ENCODE measurements at regions not wholly inside any gene's neighbourhood (a gene's known extent, or its start where the extent isn't known, plus 50 kb on each side); places are given as distances from the start of the nearest gene placed in this dataset.
A peak's percentile ranks its signal among the peaks of the same experiment; 100 is the strongest.

DNA sequence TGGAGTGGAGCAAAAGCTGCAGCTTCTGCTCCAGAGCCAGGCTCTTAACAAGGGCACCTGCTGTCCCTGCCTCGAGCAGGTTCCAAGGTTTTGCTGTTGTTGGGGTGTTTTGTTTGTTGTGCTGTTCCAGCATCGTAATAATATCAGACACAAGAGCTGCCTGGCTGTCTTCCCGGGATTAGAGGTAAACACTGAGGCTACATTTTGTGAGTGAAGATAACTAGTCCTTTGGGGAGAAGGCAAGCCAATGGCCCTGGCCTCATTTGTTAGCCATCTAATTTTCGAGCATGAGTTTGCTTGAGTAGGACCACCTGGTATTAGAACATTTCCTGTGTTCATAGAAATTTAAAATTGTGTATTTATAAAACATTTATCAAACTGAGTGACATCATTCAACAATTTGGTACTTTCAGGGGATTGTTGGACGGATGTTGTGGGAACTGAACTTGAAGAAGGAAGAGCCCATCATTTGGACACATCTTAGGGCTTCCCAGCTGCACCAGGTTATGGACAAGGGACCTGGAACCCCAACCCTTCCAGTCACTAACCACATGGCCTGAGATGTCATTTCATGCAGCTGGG lies 555.0 kb downstream of the TNS3 start:
- no peak for FAIRE-seq
- no peak for DNase-seq (ENCODE audit: low spot score in 2 of 2)

GRCh38 chr7:47024991-47025390 lies 556.9 kb downstream of the TNS3 start:
- no peak for FAIRE-seq
- no peak for DNase-seq (ENCODE audit: low spot score in 2 of 2)

- FAIRE-seq, result no peak
- DNase-seq (ENCODE audit: low spot score in 2 of 2), result no peak
Measured at GRCh38 chr7:47008461-47008860, 573.5 kb downstream of the TNS3 start.

DNA sequence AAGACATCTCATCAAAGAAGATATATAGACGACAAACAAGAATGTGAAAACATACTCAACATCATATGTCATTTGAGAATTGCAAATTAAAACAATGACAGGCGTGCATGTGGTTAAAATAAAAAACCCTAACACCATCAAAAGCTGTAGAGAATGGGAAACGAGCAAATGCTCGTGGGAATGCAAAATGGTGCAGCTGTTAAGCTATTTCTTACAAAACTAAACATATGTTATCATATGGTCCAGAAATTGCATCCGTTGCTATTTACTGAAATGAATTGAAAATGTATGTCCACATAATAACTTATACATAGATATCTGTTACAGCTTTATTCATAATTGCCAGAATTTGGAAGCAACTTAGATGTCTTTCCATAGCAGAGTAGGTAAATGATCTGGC lies 574.4 kb downstream of the TNS3 start:
- FAIRE-seq (no peak), DNase-seq (ENCODE audit: low spot score in 2 of 2) (no peak)

- DNase-seq (ENCODE audit: low spot score in 2 of 2) (no peak), FAIRE-seq (no peak)
Measured at GRCh38 chr7:47000561-47000960, 581.4 kb downstream of the TNS3 start.

- FAIRE-seq (no peak), DNase-seq (ENCODE audit: low spot score in 2 of 2) (no peak)
Measured at GRCh38 chr7:46999866-47000265, 582.0 kb downstream of the TNS3 start.

DNA sequence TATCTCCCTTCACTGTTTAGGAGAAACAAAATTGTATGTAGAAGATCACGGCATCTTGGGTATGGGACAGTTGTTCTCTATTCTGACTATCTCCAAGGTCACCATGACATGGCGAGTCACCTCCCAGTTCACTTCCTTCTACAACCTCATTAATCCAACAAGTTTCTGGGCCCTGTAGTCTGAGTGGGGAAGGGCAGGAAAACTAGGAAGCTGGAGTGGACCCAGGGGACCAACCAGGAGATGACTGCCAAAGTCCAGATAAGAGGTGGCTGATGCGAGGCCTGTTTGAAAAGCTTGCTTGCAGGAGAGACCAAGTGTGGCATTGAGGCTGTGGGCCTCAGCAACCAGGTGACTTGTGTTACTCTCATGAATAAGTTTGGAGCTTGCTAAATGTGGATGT lies 584.9 kb downstream of the TNS3 start:
- no peak for FAIRE-seq
- no peak for DNase-seq (ENCODE audit: low spot score in 2 of 2)

GRCh38 chr7:46993396-46993795 lies 588.5 kb downstream of the TNS3 start:
- DNase-seq (ENCODE audit: low spot score in 2 of 2) (no peak), FAIRE-seq (no peak)

DNA sequence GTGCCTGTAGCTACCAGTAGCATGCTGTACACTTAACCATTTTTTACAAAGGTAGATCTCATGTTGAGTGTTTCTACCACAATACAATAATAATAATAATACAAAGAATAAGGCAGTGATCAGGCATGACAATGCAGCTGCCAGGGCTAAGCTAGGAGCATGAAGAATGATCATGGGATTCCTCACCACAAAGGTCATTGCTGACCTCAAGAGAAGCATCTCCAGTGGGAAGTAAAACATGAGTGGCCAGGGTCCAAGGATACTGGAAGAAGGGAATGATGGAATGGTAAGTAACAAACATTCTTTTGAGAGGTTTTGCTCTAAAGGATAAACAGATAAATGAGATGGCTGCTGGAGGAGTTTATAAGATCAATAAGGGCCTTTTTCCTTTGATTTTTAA lies 591.1 kb downstream of the TNS3 start:
- no peak for FAIRE-seq
- no peak for DNase-seq (ENCODE audit: low spot score in 2 of 2)

- FAIRE-seq, result no peak
- DNase-seq (ENCODE audit: low spot score in 2 of 2), result no peak
Measured at GRCh38 chr7:46989247-46989646, 592.7 kb downstream of the TNS3 start.

DNA sequence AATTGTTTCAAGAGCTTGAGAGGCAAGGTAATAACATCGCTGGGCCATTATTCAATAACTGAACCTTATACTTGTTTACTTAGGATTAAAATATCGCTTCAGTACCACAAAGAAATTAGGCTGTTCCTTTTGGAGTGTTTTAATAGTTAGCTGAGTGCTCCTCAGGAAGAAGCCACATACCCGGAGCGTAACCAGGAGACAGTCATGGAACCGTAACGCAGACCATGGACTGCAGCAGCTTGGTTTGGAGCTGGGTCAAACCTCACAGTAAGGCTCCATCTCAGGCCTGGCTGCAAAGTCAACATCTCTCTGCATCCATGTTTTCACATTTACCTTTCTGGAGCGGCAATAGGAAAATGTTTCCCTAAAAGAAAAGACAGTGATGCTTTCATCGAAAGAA lies 599.0 kb downstream of the TNS3 start:
- no peak for DNase-seq (ENCODE audit: low spot score in 2 of 2)

DNA sequence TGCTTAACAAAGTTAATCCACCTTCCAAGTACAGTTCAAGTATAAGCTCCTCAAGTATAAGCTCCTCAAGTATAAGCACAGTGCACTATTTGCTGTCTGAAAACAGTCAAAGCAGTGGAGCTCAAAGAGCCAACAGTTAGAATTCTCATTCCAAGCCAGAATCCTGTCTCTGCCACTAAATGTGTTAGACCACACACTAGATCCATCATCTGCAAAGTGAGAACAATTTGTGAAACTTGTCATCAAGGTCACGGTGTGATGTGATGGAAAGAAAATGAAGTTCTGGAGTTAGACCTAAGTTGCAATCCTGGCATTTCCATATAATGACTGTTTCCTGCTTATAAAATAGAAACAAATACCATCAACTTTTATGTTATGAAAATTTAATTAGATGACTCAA lies 602.5 kb downstream of the TNS3 start:
- DNase-seq (ENCODE audit: low spot score in 2 of 2), result no peak
- FAIRE-seq, result no peak

More for the DNA sequence above, 599.0 kb downstream of the TNS3 start:
- FAIRE-seq, result no peak

DNA sequence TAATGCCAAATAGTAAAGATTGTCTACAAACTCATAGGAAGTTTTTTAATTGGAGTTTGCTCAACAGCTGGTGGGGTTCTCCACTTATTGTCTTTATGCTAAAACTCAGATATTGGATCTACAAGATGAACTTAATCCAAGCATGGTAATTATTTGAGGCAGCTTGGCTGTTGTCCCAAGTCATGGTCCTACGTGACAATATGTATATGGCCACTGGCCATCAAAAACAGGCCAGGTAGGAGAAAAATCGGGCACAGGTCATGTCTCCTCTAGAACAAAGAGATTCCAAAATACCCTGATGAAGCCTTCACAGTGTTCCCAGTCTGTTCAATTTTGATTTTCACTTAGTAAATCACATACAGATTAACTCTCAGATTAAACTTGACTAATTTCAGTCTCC lies 606.4 kb downstream of the TNS3 start:
- FAIRE-seq (no peak), DNase-seq (ENCODE audit: low spot score in 2 of 2) (no peak)

- DNase-seq (ENCODE audit: low spot score in 2 of 2), result no peak
Measured at GRCh38 chr7:46972205-46972604, 609.7 kb downstream of the TNS3 start.

GRCh38 chr7:46970476-46970875 lies 611.4 kb downstream of the TNS3 start:
- FAIRE-seq (no peak), DNase-seq (ENCODE audit: low spot score in 2 of 2) (no peak)

More at GRCh38 chr7:46972205-46972604, 609.7 kb downstream of the TNS3 start:
- no peak for FAIRE-seq

GRCh38 chr7:46970131-46970430 lies 611.8 kb downstream of the TNS3 start:
- FAIRE-seq (no peak), DNase-seq (ENCODE audit: low spot score in 2 of 2) (no peak)

DNA sequence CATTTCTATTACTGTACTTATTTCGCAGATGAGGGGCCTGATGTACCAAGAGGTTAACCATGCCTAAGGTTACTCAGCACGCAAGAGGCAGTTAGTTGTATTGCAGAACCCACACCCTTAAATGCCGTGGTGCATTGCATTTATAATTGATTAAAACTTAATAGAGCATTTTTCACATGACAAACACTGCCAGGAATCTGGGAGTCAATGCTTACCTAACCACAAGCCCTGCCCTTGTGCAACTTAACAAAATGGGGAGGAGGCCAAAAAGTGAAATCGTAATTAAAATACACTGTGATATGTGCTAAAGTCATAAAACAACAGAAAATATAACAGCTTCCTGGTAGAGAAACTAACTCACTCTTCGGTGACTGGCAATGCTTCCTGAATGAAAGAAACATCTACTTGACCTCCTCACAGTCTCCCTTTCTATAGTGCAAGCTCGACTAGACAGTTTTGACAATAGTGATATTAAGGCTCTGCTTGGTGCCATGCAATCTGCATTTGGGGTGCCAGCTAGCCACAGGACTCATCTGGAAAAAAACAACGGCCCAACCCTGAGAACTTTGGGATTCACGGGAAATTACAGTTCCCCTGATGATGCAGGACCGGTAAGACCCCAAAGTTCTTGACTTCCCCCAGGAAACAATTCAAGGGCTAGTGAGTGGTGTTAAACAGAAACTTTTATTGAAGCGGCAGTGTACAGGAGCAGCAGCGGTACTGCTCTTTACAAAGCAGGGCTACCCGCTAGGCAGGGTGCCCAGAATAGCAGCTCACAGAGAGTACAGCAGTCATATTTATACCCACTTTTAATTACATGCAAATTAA lies 612.4 kb downstream of the TNS3 start:
- FAIRE-seq (no peak), DNase-seq (ENCODE audit: low spot score in 2 of 2) (no peak)

DNA sequence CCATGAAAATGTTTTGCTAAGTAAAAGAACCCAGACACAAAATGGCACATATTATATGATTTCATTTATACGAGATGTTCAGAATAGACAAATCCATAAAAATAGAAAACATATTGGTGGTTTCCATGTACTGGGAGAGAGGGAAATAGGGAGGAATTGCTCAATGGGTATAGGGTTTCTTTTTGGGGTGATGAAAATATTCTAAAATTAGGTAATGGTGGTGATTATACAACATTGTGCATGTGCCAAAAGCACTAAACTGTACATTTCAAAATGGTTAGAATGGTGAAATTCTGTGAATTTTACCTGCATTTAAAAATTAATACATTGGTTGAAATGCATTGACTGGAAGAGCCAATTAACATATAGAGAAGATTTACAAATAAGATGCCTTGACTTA lies 613.9 kb downstream of the TNS3 start:
- FAIRE-seq (no peak), DNase-seq (ENCODE audit: low spot score in 2 of 2) (no peak)

GRCh38 chr7:46963719-46964118 lies 618.2 kb downstream of the TNS3 start:
- FAIRE-seq (no peak), DNase-seq (ENCODE audit: low spot score in 2 of 2) (no peak)

GRCh38 chr7:46960970-46961369 lies 620.9 kb downstream of the TNS3 start:
- DNase-seq (ENCODE audit: low spot score in 2 of 2), result no peak
- FAIRE-seq, result no peak

- FAIRE-seq (no peak), DNase-seq (ENCODE audit: low spot score in 2 of 2) (no peak)
Measured at GRCh38 chr7:46957195-46957594, 624.7 kb downstream of the TNS3 start.

- FAIRE-seq (peak; percentile 3), DNase-seq (ENCODE audit: low spot score in 2 of 2) (no peak)
Measured at GRCh38 chr7:46955531-46955930, 626.4 kb downstream of the TNS3 start.

- DNase-seq (ENCODE audit: low spot score in 2 of 2) (no peak), FAIRE-seq (no peak)
Measured at GRCh38 chr7:46954181-46954580, 627.7 kb downstream of the TNS3 start.

Measured in frontal cortex (tissue), 3 donors.